ENCODE measurements at regions not wholly inside any gene's neighbourhood (a gene's known extent, or its start where the extent isn't known, plus 50 kb on each side); places are given as distances from the start of the nearest gene placed in this dataset.
"Not testable (repeated sequence)": the region's sequence is repeated elsewhere in the genome, so short reads cannot be mapped to it uniquely, and the experiment has no call there.

- intact Hi-C loops (cut with DNase I; ENCODE audit: low total_unique reads): no loop called here
- TF ChIP-seq, protein P1, sequence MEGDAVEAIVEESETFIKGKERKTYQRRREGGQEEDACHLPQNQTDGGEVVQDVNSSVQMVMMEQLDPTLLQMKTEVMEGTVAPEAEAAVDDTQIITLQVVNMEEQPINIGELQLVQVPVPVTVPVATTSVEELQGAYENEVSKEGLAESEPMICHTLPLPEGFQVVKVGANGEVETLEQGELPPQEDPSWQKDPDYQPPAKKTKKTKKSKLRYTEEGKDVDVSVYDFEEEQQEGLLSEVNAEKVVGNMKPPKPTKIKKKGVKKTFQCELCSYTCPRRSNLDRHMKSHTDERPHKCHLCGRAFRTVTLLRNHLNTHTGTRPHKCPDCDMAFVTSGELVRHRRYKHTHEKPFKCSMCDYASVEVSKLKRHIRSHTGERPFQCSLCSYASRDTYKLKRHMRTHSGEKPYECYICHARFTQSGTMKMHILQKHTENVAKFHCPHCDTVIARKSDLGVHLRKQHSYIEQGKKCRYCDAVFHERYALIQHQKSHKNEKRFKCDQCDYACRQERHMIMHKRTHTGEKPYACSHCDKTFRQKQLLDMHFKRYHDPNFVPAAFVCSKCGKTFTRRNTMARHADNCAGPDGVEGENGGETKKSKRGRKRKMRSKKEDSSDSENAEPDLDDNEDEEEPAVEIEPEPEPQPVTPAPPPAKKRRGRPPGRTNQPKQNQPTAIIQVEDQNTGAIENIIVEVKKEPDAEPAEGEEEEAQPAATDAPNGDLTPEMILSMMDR (IDR thresholded peaks at IDR 0.05): no peak
- no peak for TF ChIP-seq POLR2A (IDR thresholded peaks at IDR 0.05)
- no peak for DNase-seq
- Histone ChIP-seq H3K36me3 (no peaks in the 10 kb centered on the region), H3K4me3 (no peak overlapping the region), H3K27me3 (no peaks in the 10 kb centered on the region), H3K9me3 (no peaks in the 10 kb centered on the region), H3K4me1 (no peaks in the 10 kb centered on the region), H3K27ac (no peak overlapping the region)
These were observed 506.4 kb upstream of the PABPC4L start for GRCh38 chr4:134708026-134708425.

- H3K27me3 ChIP-seq: no peaks in the 10 kb centered on the region
- H3K36me3 ChIP-seq: no peaks in the 10 kb centered on the region
- no peaks in the 10 kb centered on the region for H3K4me1 ChIP-seq
- TF ChIP-seq POLR2A (IDR thresholded peaks at IDR 0.05): no peak
- TF ChIP-seq, protein P1 (IDR thresholded peaks at IDR 0.05): no peak
- no peaks in the 10 kb centered on the region for H3K9me3 ChIP-seq
- no peak overlapping the region for H3K4me3 ChIP-seq
- DNase-seq: no peak
- intact Hi-C loops (cut with DNase I; ENCODE audit: low total_unique reads): no loop called here
- no peak overlapping the region for H3K27ac ChIP-seq
These were observed 500.8 kb upstream of the PABPC4L start for GRCh38 chr4:134702374-134702773.

DNA sequence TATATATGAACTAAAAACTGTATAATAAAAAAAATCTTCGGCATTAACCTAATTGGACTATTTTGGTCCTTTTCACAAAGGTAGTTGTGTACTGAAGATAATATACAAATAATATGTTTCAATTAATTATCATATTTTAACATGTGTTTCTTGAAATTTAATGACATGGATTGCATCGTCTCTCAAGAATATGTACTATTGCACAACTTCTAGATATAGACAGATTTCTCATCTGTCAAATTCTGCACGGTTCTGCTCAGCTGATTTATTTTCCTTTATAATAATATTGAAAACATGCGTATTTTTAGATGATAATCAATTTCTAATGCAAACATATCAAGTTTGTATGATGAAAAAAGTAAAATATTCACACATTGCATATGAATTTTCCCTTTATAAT, 498.7 kb upstream of the PABPC4L start:
- intact Hi-C loops (cut with DNase I; ENCODE audit: low total_unique reads): no loop called here
- Histone ChIP-seq H3K27ac (no peak overlapping the region), H3K27me3 (no peaks in the 10 kb centered on the region), H3K36me3 (no peaks in the 10 kb centered on the region), H3K4me1 (no peaks in the 10 kb centered on the region), H3K4me3 (no peak overlapping the region), H3K9me3 (no peaks in the 10 kb centered on the region)
- no peak for TF ChIP-seq POLR2A (IDR thresholded peaks at IDR 0.05)
- TF ChIP-seq, protein P1 (IDR thresholded peaks at IDR 0.05): no peak
- DNase-seq: no peak

DNA sequence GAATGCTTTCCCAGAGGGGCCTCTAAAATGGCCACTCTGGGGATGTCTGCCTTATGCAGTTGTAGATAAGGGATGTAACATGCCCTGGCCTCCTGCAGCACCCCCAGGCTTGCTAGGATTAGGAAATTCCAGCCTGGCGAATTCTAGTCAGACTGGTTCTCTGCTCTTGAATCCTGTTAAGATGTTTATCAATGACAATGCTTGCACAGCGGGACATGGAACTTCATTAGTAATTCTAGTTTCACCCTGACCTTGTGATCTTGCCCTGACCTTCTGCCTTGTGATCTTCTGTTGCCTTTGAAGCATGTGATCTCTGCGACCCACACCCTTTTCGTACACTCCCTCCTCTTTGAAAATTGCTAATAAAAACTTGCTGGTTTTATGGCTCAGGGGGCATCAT, 497.2 kb upstream of the PABPC4L start:
- H3K4me1 ChIP-seq; DNase-seq; H3K36me3 ChIP-seq; H3K4me3 ChIP-seq; intact Hi-C loops (cut with DNase I; ENCODE audit: low total_unique reads); H3K27me3 ChIP-seq; H3K27ac ChIP-seq; H3K9me3 ChIP-seq: not testable (repeated sequence)

DNA sequence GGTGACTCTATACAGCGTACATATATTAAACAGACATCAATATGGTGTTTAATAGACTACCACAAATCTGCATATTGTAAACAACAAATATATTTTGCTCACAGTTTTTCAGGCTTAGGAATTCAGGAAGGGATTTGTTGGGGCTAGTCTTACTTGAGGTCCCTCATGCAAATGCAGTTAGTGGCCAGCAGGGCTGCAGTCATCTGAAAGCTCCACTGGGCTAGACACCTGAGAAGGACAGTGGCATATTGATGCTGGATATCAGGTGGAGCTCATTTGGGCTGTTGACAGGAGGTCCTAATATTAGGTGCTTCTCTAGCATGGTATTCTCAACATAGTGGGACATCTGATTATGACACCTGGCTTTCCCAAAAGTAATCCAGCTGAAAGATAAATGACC, 493.8 kb upstream of the PABPC4L start:
- no peak for TF ChIP-seq POLR2A (IDR thresholded peaks at IDR 0.05)
- TF ChIP-seq, protein P1 (IDR thresholded peaks at IDR 0.05): no peak
- Histone ChIP-seq H3K9me3 (no peaks in the 10 kb centered on the region), H3K27me3 (no peaks in the 10 kb centered on the region), H3K4me1 (no peaks in the 10 kb centered on the region), H3K27ac (no peak overlapping the region), H3K4me3 (no peak overlapping the region), H3K36me3 (no peaks in the 10 kb centered on the region)
- intact Hi-C loops (cut with DNase I; ENCODE audit: low total_unique reads): no loop called here
- DNase-seq: no peak

DNA sequence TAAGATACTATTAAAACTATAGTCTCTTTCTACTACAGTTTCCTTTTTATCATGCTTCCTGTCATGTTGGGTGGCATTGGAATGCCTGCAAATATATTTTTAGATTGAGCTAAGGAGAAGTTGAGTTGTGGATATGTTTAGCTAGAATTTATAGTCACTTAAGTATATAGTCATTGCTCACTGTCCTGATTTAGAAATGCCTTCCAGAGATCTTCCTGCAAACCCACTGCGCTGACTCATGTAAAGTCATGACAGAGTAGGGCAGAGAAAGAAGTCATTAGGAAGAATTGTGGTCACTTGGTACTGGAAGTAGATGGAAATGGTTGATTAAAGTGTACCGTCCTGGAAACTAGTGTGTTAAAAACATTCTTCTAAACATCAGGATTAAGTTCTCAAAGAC, 490.3 kb upstream of the PABPC4L start:
- intact Hi-C loops (cut with DNase I; ENCODE audit: low total_unique reads): no loop called here
- no peaks in the 10 kb centered on the region for H3K9me3 ChIP-seq
- H3K4me1 ChIP-seq: no peaks in the 10 kb centered on the region
- no peaks in the 10 kb centered on the region for H3K27me3 ChIP-seq
- no peak for DNase-seq
- H3K36me3 ChIP-seq: no peaks in the 10 kb centered on the region
- TF ChIP-seq POLR2A (IDR thresholded peaks at IDR 0.05): no peak
- TF ChIP-seq, protein P1 (IDR thresholded peaks at IDR 0.05): no peak
- H3K4me3 ChIP-seq: no peak overlapping the region
- no peak overlapping the region for H3K27ac ChIP-seq
